ENCODE measurements at regions not wholly inside any gene's neighbourhood (a gene's known extent, or its start where the extent isn't known, plus 50 kb on each side); places are given as distances from the start of the nearest gene placed in this dataset.

- no peak for DNase-seq
Observed at GRCh38 chr2:46829231-46829995, 86.2 kb downstream of the MCFD2 start.

- no peak for DNase-seq
Observed at GRCh38 chr2:46828491-46829230, 86.9 kb downstream of the MCFD2 start.

GRCh38 chr2:46828135-46828438, 87.5 kb downstream of the MCFD2 start:
- no peak for DNase-seq

GRCh38 chr2:46827274-46828134, 88.1 kb downstream of the MCFD2 start:
- no peak for DNase-seq

GRCh38 chr2:46826569-46827245, 88.9 kb downstream of the MCFD2 start:
- DNase-seq = no peak

GRCh38 chr2:46825939-46826568, 89.6 kb downstream of the MCFD2 start:
- DNase-seq = no peak

GRCh38 chr2:46825231-46825938, 90.2 kb downstream of the MCFD2 start:
- DNase-seq = no peak

- no peak for DNase-seq
Observed at GRCh38 chr2:46824611-46825010, 91.0 kb downstream of the MCFD2 start.

GRCh38 chr2:46821600-46821999, 94.0 kb downstream of the MCFD2 start:
- no peak for DNase-seq

- peak; percentile 21 for DNase-seq
Observed at GRCh38 chr2:46818819-46819218, 96.8 kb downstream of the MCFD2 start.

GRCh38 chr2:46818141-46818621, 97.4 kb downstream of the MCFD2 start:
- DNase-seq = peak; percentile 43

- peak; percentile 45 for DNase-seq
Observed at GRCh38 chr2:46816846-46817726, 98.5 kb downstream of the MCFD2 start.

- peak; percentile 29 for DNase-seq
Observed at GRCh38 chr2:46816151-46816845, 99.3 kb downstream of the MCFD2 start.

- peak; percentile 41 for DNase-seq
Observed at GRCh38 chr2:46815121-46815802, 100.3 kb downstream of the MCFD2 start.

- peak; percentile 14 for DNase-seq
Observed at GRCh38 chr2:46814160-46814961, 101.2 kb downstream of the MCFD2 start.

- DNase-seq = no peak
Observed at GRCh38 chr2:46813680-46814079, 101.9 kb downstream of the MCFD2 start.

- no peak for DNase-seq
Observed at GRCh38 chr2:46813020-46813415, 102.6 kb downstream of the MCFD2 start.
